ENCODE measurements at regions not wholly inside any gene's neighbourhood (a gene's known extent, or its start where the extent isn't known, plus 50 kb on each side); places are given as distances from the start of the nearest gene placed in this dataset.

DNA sequence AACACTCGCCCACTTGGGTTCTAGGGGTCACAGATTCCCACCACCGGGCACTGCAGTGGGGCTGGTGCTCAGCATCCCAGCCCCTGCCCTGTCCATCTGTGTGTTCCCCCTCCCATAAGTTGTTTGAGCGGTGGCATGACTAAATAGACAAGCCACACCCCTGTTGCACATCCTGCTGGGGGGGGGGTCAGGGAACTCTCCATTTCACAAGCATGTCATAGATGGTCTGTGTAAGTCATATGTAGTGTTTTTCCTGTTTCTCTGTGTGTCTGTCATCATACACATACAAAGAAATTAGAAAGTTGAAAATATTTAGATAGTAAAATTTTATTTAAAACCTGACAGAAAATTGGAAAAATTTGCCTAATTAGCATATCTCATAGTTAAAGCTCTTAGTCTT lies 270.2 kb downstream of the IPO8 start:
- H3K4me3 ChIP-seq (ENCODE audit: low read length) = no peak overlapping the region
- H3K4me1 ChIP-seq (ENCODE audit: insufficient read depth, low read length) = no peaks in the 10 kb centered on the region
- H3K27ac ChIP-seq (ENCODE audit: low read length) = no peak overlapping the region
- no peak overlapping the region for H3K9ac ChIP-seq (ENCODE audit: low read depth, low read length)
- no peaks in the 10 kb centered on the region for H3K27me3 ChIP-seq (ENCODE audit: insufficient read depth, low read length)
- H3K9me3 ChIP-seq (ENCODE audit: insufficient read depth, low read depth, low read length) = peaks cover 51% of the 10 kb centered on the region
- H3K36me3 ChIP-seq (ENCODE audit: insufficient read depth, low read depth, low read length) = no peaks in the 10 kb centered on the region

DNA sequence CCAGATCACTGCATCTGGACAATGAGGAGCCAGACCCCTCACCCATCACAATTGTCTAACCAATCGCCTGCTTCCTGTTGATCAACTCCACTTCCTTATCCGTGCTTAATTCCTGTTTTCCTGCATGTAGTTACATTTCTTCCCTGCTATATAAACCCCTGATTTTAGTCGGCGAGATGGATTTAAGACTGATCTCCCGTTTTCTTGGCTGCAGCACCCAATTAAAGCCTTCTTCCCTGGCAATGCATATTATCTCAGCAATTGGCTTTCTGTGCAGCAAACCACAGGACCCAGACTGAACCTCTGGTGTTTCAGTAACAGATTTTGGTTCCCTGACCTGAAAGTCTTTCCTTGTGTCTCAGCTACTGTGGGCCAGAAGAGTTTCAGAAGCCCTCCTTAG lies 272.3 kb downstream of the IPO8 start:
- Histone ChIP-seq H3K36me3 (ENCODE audit: insufficient read depth, low read depth, low read length) (no peaks in the 10 kb centered on the region), H3K27ac (ENCODE audit: low read length) (no peak overlapping the region), H3K27me3 (ENCODE audit: insufficient read depth, low read length) (no peaks in the 10 kb centered on the region), H3K4me3 (ENCODE audit: low read length) (no peak overlapping the region), H3K4me1 (ENCODE audit: insufficient read depth, low read length) (no peaks in the 10 kb centered on the region), H3K9ac (ENCODE audit: low read depth, low read length) (no peak overlapping the region), H3K9me3 (ENCODE audit: insufficient read depth, low read depth, low read length) (peaks cover 54% of the 10 kb centered on the region)

- no peaks in the 10 kb centered on the region for H3K36me3 ChIP-seq (ENCODE audit: insufficient read depth, low read depth, low read length)
- peaks cover 54% of the 10 kb centered on the region for H3K9me3 ChIP-seq (ENCODE audit: insufficient read depth, low read depth, low read length)
- H3K4me3 ChIP-seq (ENCODE audit: low read length) = no peak overlapping the region
- H3K9ac ChIP-seq (ENCODE audit: low read depth, low read length) = no peak overlapping the region
- no peak overlapping the region for H3K27ac ChIP-seq (ENCODE audit: low read length)
- H3K4me1 ChIP-seq (ENCODE audit: insufficient read depth, low read length) = no peaks in the 10 kb centered on the region
- no peaks in the 10 kb centered on the region for H3K27me3 ChIP-seq (ENCODE audit: insufficient read depth, low read length)
Observed at GRCh38 chr12:30422844-30423243, 272.8 kb downstream of the IPO8 start.

- H3K36me3 ChIP-seq (ENCODE audit: insufficient read depth, low read depth, low read length) = no peaks in the 10 kb centered on the region
- no peaks in the 10 kb centered on the region for H3K27me3 ChIP-seq (ENCODE audit: insufficient read depth, low read length)
- H3K27ac ChIP-seq (ENCODE audit: low read length) = no peak overlapping the region
- peaks cover 33% of the 10 kb centered on the region for H3K9me3 ChIP-seq (ENCODE audit: insufficient read depth, low read depth, low read length)
- no peaks in the 10 kb centered on the region for H3K4me1 ChIP-seq (ENCODE audit: insufficient read depth, low read length)
- H3K4me3 ChIP-seq (ENCODE audit: low read length) = no peak overlapping the region
- no peak overlapping the region for H3K9ac ChIP-seq (ENCODE audit: low read depth, low read length)
Observed at GRCh38 chr12:30420561-30420960, 275.1 kb downstream of the IPO8 start.

DNA sequence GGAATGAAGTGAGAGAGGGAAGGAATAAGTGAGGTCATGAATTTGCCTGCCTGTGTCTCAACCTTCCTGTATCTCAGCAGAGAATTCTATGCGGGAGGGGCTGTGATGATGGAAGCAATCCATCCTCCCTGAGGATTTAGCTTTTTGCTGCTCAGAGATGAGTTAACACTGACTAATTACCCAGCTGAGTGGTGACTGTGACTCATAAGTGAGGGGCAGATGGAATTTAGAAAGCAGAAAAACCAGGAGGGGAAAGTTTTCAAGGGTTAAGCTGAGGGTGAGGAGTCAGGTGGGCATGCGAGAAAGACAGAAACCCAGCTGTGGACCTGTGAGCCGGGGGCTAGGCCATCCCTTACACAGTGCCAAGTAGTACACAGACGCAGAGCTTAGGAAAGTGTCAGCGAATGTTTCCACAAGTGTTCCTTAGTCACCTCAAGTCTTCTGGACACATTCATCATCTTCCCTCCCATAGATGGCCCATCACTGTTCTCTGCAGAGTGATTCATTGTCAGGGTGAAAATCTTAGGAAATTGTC lies 277.9 kb downstream of the IPO8 start:
- Histone ChIP-seq H3K9ac (ENCODE audit: low read depth, low read length) (no peak overlapping the region), H3K27me3 (ENCODE audit: insufficient read depth, low read length) (no peaks in the 10 kb centered on the region), H3K4me3 (ENCODE audit: low read length) (no peak overlapping the region), H3K27ac (ENCODE audit: low read length) (no peak overlapping the region), H3K9me3 (ENCODE audit: insufficient read depth, low read depth, low read length) (peaks cover 7% of the 10 kb centered on the region; the same call in 1 of the 2 replicates), H3K36me3 (ENCODE audit: insufficient read depth, low read depth, low read length) (no peaks in the 10 kb centered on the region), H3K4me1 (ENCODE audit: insufficient read depth, low read length) (no peaks in the 10 kb centered on the region)

DNA sequence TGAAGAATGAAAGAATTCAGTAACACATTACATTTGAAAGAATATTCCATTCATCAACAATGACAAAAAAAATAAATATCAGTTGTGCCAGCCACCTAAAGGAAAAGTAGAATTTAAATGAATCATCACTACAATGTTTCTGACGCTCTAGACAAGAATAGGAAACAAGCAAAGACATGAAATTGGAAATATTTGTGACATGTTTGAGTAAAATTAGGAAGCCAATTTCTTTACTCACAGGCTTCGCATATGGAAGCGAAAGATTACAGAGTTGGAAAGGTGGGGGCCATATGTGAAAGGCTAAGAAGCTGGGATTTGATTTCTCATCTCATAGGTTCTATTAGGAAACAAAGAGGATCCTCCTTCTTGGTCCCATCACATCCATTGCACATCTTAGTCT lies 279.0 kb downstream of the IPO8 start:
- Histone ChIP-seq H3K4me1 (ENCODE audit: insufficient read depth, low read length) (no peaks in the 10 kb centered on the region), H3K27ac (ENCODE audit: low read length) (no peak overlapping the region), H3K4me3 (ENCODE audit: low read length) (no peak overlapping the region), H3K9me3 (ENCODE audit: insufficient read depth, low read depth, low read length) (peaks cover 7% of the 10 kb centered on the region; the same call in 1 of the 2 replicates), H3K9ac (ENCODE audit: low read depth, low read length) (no peak overlapping the region), H3K27me3 (ENCODE audit: insufficient read depth, low read length) (no peaks in the 10 kb centered on the region), H3K36me3 (ENCODE audit: insufficient read depth, low read depth, low read length) (no peaks in the 10 kb centered on the region)

- Histone ChIP-seq H3K27ac (ENCODE audit: low read length) (no peak overlapping the region), H3K9me3 (ENCODE audit: insufficient read depth, low read depth, low read length) (peaks cover 7% of the 10 kb centered on the region; the same call in 1 of the 2 replicates), H3K4me3 (ENCODE audit: low read length) (no peak overlapping the region)
Observed at GRCh38 chr12:30415777-30416176, 279.9 kb downstream of the IPO8 start.

DNA sequence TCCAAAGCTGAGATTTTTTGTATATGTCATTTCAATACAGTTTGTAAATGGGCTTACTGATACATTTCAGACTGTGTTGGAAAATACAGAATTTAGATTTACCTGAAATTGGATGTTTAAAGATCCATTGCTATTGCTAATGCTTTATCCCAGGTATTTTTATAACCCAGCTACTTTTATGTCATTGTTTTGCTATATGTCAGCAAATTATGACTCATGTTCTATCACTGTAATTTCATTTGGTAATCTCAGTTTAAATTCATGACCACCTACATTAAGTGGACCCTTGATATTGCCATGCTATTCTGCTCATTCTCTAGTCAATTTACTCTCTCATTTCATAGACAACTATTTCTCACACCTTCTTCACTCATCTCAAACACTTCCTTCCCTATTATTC lies 281.2 kb downstream of the IPO8 start:
- H3K9ac ChIP-seq (ENCODE audit: low read depth, low read length) = no peak overlapping the region
- H3K27me3 ChIP-seq (ENCODE audit: insufficient read depth, low read length) = no peaks in the 10 kb centered on the region
- H3K27ac ChIP-seq (ENCODE audit: low read length) = no peak overlapping the region
- H3K4me3 ChIP-seq (ENCODE audit: low read length) = no peak overlapping the region
- H3K9me3 ChIP-seq (ENCODE audit: insufficient read depth, low read depth, low read length) = peaks cover 7% of the 10 kb centered on the region; the same call in 1 of the 2 replicates
- H3K36me3 ChIP-seq (ENCODE audit: insufficient read depth, low read depth, low read length) = no peaks in the 10 kb centered on the region
- no peaks in the 10 kb centered on the region for H3K4me1 ChIP-seq (ENCODE audit: insufficient read depth, low read length)

More at GRCh38 chr12:30415777-30416176, 279.9 kb downstream of the IPO8 start:
- Histone ChIP-seq H3K27me3 (ENCODE audit: insufficient read depth, low read length) (no peaks in the 10 kb centered on the region), H3K9ac (ENCODE audit: low read depth, low read length) (no peak overlapping the region), H3K36me3 (ENCODE audit: insufficient read depth, low read depth, low read length) (no peaks in the 10 kb centered on the region), H3K4me1 (ENCODE audit: insufficient read depth, low read length) (no peaks in the 10 kb centered on the region)

DNA sequence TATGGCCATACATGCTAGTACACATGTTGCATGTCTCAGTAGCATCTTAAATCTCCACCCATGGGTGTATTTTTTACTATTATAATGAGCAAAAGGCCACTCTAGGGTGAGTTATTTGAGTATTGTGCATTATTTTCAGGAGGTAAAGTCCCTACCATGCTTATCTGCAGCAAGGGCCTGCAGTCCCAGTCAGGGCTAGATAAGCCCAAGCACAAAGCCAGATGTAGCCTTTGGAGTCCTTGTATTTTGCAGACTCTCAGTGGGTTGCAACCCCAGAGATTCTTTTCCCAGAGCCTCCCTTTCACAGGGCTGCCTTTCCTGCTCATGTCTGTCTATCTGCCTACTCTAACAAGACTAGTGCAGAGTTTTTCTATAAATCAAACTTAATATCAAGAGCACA lies 295.3 kb downstream of the IPO8 start:
- no peaks in the 10 kb centered on the region for H3K36me3 ChIP-seq (ENCODE audit: insufficient read depth, low read depth, low read length)
- H3K4me1 ChIP-seq (ENCODE audit: insufficient read depth, low read length) = no peaks in the 10 kb centered on the region
- H3K9me3 ChIP-seq (ENCODE audit: insufficient read depth, low read depth, low read length) = peaks cover 78% of the 10 kb centered on the region
- no peak overlapping the region for H3K4me3 ChIP-seq (ENCODE audit: low read length)
- H3K27me3 ChIP-seq (ENCODE audit: insufficient read depth, low read length) = no peaks in the 10 kb centered on the region
- no peak overlapping the region for H3K27ac ChIP-seq (ENCODE audit: low read length)
- H3K9ac ChIP-seq (ENCODE audit: low read depth, low read length) = no peak overlapping the region

GRCh38 chr12:30399859-30400258 lies 295.8 kb downstream of the IPO8 start:
- peaks cover 83% of the 10 kb centered on the region for H3K9me3 ChIP-seq (ENCODE audit: insufficient read depth, low read depth, low read length)
- no peak overlapping the region for H3K27ac ChIP-seq (ENCODE audit: low read length)
- no peak overlapping the region for H3K9ac ChIP-seq (ENCODE audit: low read depth, low read length)
- no peak overlapping the region for H3K4me3 ChIP-seq (ENCODE audit: low read length)
- H3K27me3 ChIP-seq (ENCODE audit: insufficient read depth, low read length) = no peaks in the 10 kb centered on the region
- no peaks in the 10 kb centered on the region for H3K4me1 ChIP-seq (ENCODE audit: insufficient read depth, low read length)
- H3K36me3 ChIP-seq (ENCODE audit: insufficient read depth, low read depth, low read length) = no peaks in the 10 kb centered on the region

DNA sequence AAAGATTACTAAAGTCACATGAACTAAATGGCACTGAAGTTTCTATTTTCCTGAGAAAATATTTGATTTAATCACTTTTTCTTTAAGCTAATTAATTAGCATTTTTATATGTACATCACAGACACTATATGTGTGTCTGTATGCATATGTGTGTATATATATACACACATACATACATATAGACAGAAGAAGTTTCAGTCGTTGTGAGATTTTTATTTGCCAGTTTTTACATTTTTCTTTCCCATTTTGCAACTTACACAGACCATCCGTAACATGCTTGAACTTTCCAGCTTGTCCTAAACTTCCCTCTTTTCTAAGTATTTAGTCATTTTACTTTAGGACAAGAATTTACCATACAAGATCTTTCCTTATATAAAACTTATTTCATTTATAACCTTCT lies 299.1 kb downstream of the IPO8 start:
- Histone ChIP-seq H3K27me3 (ENCODE audit: insufficient read depth, low read length) (no peaks in the 10 kb centered on the region), H3K9ac (ENCODE audit: low read depth, low read length) (no peak overlapping the region), H3K36me3 (ENCODE audit: insufficient read depth, low read depth, low read length) (no peaks in the 10 kb centered on the region), H3K4me3 (ENCODE audit: low read length) (no peak overlapping the region), H3K27ac (ENCODE audit: low read length) (no peak overlapping the region), H3K4me1 (ENCODE audit: insufficient read depth, low read length) (no peaks in the 10 kb centered on the region), H3K9me3 (ENCODE audit: insufficient read depth, low read depth, low read length) (peaks cover 94% of the 10 kb centered on the region)

GRCh38 chr12:30395190-30395589 lies 300.5 kb downstream of the IPO8 start:
- H3K27ac ChIP-seq (ENCODE audit: low read length) = no peak overlapping the region
- H3K36me3 ChIP-seq (ENCODE audit: insufficient read depth, low read depth, low read length) = no peaks in the 10 kb centered on the region
- no peaks in the 10 kb centered on the region for H3K27me3 ChIP-seq (ENCODE audit: insufficient read depth, low read length)
- no peak overlapping the region for H3K9ac ChIP-seq (ENCODE audit: low read depth, low read length)
- H3K4me1 ChIP-seq (ENCODE audit: insufficient read depth, low read length) = no peaks in the 10 kb centered on the region
- no peak overlapping the region for H3K4me3 ChIP-seq (ENCODE audit: low read length)
- peaks cover 96% of the 10 kb centered on the region for H3K9me3 ChIP-seq (ENCODE audit: insufficient read depth, low read depth, low read length)
